Activated T-cell treated with anti-CD3 and anti-CD28 coated beads, Interleukin-2, amount 50 U/mL, for 48 hours (primary cell): ENCODE measurements at regions not wholly inside any gene's neighbourhood (a gene's known extent, or its start where the extent isn't known, plus 50 kb on each side); places are given as distances from the start of the nearest gene placed in this dataset.

Experiments
- DNase-seq, 2 experiments: peaks; one replicate each; pipeline ENCODE4 v3.0.0-alpha.2; 2020

DNA sequence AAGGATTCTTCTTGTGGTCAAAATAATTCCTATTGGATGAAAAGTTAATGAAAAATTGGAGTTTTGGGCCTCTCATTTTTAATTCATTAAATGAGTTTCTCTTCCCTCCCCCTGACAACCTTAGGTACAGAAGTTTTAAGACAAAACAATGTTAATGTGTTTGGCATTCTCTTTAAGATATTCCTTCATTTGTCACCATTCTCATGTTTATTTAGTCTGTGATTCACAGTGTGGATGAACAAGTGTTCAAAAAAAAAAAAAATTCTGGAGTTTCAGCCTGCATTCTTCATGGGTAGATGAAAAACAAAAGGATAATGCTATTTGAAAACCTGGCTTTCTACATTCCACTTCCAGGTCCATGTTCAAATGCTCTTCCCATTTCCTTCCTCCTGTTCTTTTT, 172.6 kb upstream of the LUZP2 start:
- no peak for DNase-seq

DNA sequence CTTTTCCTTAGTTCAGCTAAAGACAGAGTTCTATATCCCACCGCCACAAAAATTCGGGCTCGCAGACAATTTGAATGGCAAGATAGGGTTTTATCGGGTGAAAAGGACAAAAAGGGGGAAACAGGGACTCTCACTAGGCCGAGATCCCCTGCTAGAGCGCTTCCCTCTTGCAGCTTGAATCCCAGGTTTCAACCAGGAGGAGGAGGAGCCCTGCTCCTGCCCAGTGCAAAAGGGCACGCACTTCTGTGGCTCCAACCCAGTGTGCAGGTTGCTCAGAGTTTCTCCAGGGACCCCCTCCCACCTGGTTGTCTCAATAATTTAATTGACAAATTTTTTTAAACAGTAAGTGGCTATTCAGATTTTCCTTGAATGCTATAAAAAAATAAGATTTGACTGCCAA, 152.6 kb upstream of the LUZP2 start:
- DNase-seq = no peak

DNA sequence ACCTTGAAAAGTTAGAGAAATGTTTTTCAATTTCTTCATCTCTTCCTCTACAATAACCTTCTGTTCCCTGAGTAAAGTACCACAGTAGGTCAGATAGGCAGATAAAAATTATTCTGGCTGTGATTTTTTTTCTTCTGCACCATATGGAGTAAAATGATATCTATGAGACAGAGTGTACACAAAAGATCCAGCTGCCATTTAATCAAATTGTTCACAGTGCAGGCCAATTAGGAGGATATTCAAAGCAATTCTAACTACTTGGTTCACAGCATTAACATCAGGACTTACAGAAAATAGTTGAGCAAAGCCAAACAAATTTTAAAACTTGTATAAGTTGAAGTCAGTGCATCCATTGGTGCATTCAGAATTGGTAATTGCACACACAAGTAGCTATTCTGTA, 147.9 kb upstream of the LUZP2 start:
- DNase-seq = no peak

DNA sequence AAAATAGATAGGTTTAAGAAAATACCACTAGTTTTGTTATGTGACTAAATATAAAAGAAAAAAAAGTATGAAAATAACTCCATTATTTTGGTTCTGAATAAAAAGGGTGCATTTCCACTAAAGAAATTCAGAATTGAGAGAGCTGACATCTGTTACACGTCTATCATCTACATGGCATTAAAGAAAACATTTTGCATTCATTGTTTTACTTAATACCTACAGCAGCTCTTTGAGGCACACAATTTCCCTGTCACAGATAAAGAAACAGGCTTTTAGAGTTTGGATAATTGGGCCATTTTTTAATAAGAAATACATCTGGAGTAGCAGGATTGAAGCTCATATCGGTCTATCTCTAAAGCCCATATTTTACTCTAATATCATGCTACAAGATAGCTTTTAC, 145.7 kb upstream of the LUZP2 start:
- no peak for DNase-seq

DNA sequence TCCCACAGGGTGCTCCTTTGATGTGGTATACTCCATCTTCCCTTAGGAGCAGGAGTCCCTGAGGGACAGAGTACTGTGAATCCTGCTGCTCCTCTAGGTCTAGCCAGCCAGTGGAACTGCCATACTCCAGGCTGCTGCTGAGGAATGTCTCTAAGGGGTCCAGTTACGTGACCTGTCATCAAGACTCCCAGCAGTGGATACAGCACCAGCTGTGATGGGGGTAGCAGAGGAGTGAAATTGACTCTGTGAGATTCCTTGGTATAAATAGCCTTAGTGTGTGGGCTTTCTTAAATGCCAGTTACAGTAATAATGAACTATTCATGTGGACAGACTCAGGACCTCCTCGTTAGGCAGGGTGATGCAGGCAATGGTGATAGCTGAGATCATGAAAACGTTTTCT, 140.4 kb upstream of the LUZP2 start:
- no peak for DNase-seq

GRCh38 chr11:24357620-24358410, 139.0 kb upstream of the LUZP2 start:
- DNase-seq = no peak

GRCh38 chr11:24372491-24372890, 124.4 kb upstream of the LUZP2 start:
- DNase-seq = no peak

DNA sequence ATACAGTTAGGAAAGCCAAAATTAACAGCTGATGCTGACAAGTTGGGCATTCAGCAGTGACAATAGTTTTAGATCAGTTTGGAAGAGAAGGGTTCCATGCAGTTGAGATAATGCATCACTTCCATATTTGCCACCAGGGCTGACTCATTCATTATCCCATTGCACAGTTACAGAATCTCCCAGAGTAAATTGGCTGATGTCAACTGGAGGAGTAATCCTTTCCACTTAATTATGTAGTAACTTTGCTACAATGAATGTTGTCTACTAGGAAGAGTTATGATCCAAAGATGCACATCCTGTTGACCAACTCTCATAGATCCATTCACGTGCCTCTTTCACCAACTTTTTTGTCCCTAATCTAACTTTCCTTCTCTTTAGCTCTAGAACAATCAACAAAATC, 123.3 kb upstream of the LUZP2 start:
- DNase-seq = no peak

GRCh38 chr11:24375351-24375750, 121.5 kb upstream of the LUZP2 start:
- DNase-seq = no peak

GRCh38 chr11:24375931-24376330, 120.9 kb upstream of the LUZP2 start:
- DNase-seq = no peak

DNA sequence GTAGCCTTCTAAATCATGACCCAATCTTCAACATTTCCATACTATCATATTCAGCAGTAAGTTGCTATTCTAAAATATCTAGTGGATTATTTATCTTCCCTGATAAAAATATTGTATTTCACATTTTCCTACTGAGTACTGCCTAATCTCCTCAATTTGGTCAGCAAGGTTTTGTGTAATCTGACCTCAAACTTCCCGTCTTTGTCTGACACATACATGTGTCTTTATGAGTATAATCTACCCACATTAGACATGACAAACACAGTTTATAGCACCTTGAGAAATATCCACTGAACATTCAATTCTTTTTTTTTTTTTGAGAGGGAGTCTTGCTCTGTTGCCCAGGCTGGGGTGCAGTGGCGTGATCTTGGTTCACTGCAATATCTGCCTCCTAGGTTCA, 113.7 kb upstream of the LUZP2 start:
- DNase-seq = no peak

- DNase-seq = no peak
Measured at GRCh38 chr11:24384240-24384639, 112.6 kb upstream of the LUZP2 start.

DNA sequence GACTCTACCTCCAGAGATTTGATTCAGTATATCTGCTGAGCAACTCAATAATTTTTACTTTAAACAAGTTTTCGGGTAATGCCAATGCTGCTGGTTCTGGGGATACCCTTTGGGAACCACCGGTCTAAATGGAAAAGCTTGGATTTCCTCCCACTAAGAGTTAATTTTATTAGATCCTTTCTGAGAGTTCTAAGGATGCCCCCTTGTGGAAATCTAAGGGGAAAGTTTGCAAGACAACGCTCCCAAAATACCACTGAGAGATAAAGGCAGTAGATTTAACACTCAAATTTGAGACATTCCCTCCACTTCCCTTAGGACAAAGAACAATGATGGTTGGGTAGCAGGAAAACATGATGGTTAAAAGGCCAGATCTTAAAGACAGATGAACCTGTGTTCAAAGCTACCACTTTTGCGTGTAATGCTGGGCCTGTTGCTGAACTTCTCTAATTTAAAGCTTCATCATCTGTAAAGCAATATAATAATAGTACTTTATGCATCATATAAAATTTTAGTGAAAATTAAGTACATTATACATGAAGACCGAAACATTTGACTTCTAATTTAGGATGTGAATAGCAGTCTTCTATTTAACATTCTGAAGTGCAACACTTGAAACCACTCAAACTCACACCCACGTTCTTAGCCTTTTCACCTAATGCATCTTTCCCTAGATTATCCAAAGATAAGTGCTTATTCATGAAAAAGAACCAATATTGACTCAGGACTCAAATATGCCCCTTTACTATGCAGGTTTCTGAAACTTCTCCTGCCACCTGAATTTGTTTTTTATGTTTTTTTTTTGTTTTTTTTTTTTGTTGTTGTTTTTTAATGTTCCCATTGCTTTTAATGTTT, 110.1 kb upstream of the LUZP2 start:
- DNase-seq = no peak

DNA sequence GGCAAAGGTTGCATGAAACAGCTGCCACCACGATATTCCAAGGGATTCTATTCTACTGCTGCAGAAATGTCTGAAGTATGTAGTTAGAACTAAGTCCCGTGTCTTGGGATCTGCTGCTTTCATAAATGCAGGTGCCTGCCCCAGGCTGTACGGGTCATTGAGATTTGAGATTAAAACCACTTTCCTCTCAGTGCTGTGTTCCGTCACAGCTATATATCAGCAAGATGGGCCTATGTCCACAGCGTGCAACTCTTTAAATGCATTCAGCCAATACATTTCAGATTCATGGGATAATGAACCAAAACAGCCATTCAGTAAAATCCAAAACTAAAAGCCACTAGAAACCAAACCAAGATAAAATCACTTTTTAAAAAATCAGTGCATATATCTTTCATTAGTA, 107.3 kb upstream of the LUZP2 start:
- DNase-seq = no peak

DNA sequence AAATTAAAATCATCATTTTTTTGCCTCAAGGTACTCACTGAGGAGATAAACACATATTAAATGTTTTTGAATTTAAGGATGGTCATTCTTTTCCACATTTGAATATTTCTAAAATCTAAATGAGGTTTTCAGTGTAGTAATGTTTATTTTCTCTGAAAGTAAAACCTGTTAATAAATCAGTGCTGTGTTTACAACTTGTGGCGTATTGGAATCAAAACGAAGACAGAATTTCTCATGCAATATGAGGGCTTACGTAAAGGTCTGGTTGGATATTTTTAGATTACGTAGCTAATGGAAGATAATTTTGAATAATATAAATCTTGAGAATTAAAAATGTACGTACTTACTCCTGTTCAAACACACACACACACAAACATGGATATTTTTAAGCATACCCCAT, 106.8 kb upstream of the LUZP2 start:
- no peak for DNase-seq

- no peak for DNase-seq
Measured at GRCh38 chr11:24390762-24391161, 106.1 kb upstream of the LUZP2 start.

- no peak for DNase-seq
Measured at GRCh38 chr11:24391167-24391566, 105.7 kb upstream of the LUZP2 start.

DNA sequence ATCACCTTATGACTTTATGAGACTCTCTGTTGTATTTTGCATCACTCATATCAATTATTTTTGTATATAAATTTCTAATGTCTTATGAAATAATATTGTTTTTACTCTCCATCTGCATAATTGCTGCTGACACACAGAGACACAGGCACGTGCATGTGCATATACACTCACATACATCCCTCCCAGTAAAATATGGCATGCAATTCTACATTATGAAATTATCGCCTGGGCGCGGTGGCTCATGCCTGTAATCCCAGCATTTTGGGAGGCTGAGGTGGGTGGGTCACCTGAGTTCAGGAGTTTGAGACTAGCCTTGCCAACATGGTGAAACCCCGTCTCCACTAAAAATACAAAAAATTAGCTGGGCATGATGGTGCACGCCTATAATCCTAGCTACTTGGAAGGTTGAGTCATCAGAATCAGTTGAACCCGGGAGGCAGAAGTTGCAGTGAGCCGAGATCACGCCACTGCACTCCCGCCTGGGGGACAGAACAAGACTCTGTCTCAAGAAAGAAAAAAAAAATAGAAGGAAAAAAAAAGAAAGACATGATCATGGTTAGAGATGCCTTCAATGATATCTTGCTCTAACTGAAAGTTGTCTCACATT, 96.7 kb upstream of the LUZP2 start:
- no peak for DNase-seq

GRCh38 chr11:24406389-24406788, 90.5 kb upstream of the LUZP2 start:
- no peak for DNase-seq

DNA sequence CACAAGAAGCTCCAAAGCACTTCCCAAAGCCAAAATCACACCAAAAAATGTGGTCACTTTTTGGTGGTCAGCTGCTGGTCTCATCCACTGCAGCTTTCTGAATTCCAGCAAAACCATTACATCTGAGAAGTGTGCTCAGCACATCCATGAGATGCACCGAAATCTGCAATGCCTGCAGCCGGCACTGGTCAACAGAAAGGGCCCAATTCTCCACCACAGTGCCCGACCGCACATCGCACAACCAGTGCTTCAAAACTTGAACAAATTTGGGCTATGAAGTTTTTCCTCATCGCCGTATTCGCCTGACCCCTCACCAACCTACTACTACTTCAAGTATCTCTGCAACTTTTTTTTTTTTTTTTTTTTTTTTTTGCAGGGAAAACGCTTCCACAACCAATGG, 89.9 kb upstream of the LUZP2 start:
- DNase-seq = no peak

DNA sequence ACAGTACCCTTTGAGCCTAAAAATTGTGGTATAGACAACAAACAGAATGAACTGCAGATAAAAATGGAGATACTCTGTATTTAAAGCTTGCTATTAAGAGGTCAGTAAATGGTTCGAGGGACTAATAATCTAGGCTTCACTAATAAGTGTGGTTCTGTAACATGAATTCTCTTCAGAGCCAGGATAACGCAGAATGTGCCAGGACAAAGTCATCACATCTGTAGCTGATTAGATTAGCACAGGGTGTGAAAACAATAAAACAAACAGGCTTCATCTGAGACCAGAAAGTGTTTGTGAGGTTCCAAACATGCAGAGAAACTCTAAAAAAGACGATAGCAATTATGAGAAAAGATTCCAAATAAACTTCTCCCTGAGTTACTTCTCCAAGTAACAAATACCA, 89.1 kb upstream of the LUZP2 start:
- DNase-seq = no peak

DNA sequence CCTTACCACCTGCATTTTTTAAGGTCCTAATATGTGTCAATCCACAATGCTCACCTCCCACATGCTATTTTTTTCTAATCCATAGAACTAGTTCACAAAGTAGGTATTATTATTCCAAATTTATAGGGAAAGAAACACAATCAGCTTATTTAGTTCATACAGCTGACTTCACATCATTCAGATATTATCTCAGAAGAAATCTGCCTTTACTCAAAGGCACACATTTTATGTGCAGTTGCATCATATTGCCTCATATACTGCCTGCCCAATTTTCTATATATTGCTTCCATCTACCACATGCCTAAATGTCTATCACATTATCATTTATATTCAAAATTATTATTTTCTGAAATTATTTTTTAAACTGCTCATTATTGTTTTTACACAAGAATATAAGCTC, 88.7 kb upstream of the LUZP2 start:
- DNase-seq = no peak

GRCh38 chr11:24411791-24412190, 85.1 kb upstream of the LUZP2 start:
- no peak for DNase-seq

- DNase-seq = no peak
Measured at GRCh38 chr11:24412722-24413121, 84.1 kb upstream of the LUZP2 start.
